GM12873 (cell line): ENCODE measurements at regions not wholly inside any gene's neighbourhood (a gene's known extent, or its start where the extent isn't known, plus 50 kb on each side); places are given as distances from the start of the nearest gene placed in this dataset.

Source experiments
- CTCF ChIP-seq: IDR thresholded peaks from 2 replicates; pipeline ENCODE4 v1.5.1; 2012; ENCODE audit warnings: low read depth, mild to moderate bottlenecking, moderate library complexity, low read length, control low read depth; ENCODE audit not compliant: insufficient read depth; ENCODE audit errors: missing control alignments

- TF ChIP-seq CTCF: no peak
These were observed 305.0 kb downstream of the INSC start for GRCh38 chr11:15419696-15420095.

GRCh38 chr11:15430381-15430780 is 315.7 kb downstream of the INSC start:
- TF ChIP-seq CTCF: no peak

GRCh38 chr11:15434529-15434928 is 319.8 kb downstream of the INSC start:
- no peak for TF ChIP-seq CTCF

GRCh38 chr11:15446315-15446714 is 331.6 kb downstream of the INSC start:
- TF ChIP-seq CTCF: no peak

- no peak for TF ChIP-seq CTCF
These were observed 332.2 kb downstream of the INSC start for GRCh38 chr11:15446929-15447328.

- no peak for TF ChIP-seq CTCF
These were observed 337.0 kb downstream of the INSC start for GRCh38 chr11:15451713-15452112.

GRCh38 chr11:15453211-15453765 is 338.6 kb downstream of the INSC start:
- no peak for TF ChIP-seq CTCF
